ENCODE measurements at regions not wholly inside any gene's neighbourhood (a gene's known extent, or its start where the extent isn't known, plus 50 kb on each side); places are given as distances from the start of the nearest gene placed in this dataset.

DNA sequence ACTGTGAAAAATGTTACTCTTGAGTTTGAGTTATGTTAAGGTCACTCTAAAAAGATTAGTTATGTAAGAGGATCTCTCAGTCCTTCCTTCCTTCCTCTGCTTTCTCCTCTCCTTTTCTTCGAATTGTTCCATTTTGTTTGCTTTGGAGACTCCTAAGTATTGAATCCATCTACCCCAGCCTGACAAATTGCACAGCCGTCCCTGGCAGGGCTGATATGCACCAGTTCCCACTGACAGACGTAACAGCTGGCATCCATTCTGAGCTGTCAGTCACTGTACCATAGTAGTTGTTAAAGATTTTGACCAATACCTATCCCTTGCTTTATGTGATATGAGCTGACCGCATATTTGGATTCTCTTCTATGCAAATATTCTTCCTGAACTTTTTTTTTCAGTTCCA lies 210.7 kb upstream of the IGFBP7 start:
- TF ChIP-seq POLR2A (IDR thresholded peaks at IDR 0.05) (no peak), EP300 (IDR thresholded peaks at IDR 0.05) (no peak), CTCF (IDR thresholded peaks at IDR 0.05) (no peak)
- intact Hi-C loops (cut with DNase I), result no loop called here
- no peak for DNase-seq
- H3K27ac ChIP-seq, result no peak overlapping the region
- WGBS, 3 donors, result 55 to 68% (median 56%) methylated on average over 4 of the region's 4 CpGs
- H3K4me1 ChIP-seq (ENCODE audit: insufficient read depth), result no peaks in the 10 kb centered on the region
- no peaks in the 10 kb centered on the region for H3K36me3 ChIP-seq
- no peaks in the 10 kb centered on the region for H3K27me3 ChIP-seq
- no peaks in the 10 kb centered on the region for H3K9me3 ChIP-seq
- no peak overlapping the region for H3K4me3 ChIP-seq

GRCh38 chr4:57320217-57320616 lies 210.0 kb upstream of the IGFBP7 start:
- 62 to 72% (median 71%) methylated on average over 3 of the region's 3 CpGs for WGBS, 3 donors
- intact Hi-C loops (cut with DNase I), result no loop called here
- H3K4me1 ChIP-seq (ENCODE audit: insufficient read depth), result no peaks in the 10 kb centered on the region
- no peaks in the 10 kb centered on the region for H3K27me3 ChIP-seq
- DNase-seq, result no peak
- H3K36me3 ChIP-seq, result no peaks in the 10 kb centered on the region
- TF ChIP-seq EP300 (IDR thresholded peaks at IDR 0.05) (no peak), CTCF (IDR thresholded peaks at IDR 0.05) (no peak), POLR2A (IDR thresholded peaks at IDR 0.05) (no peak)
- H3K4me3 ChIP-seq, result no peak overlapping the region
- no peaks in the 10 kb centered on the region for H3K9me3 ChIP-seq
- H3K27ac ChIP-seq, result no peak overlapping the region

DNA sequence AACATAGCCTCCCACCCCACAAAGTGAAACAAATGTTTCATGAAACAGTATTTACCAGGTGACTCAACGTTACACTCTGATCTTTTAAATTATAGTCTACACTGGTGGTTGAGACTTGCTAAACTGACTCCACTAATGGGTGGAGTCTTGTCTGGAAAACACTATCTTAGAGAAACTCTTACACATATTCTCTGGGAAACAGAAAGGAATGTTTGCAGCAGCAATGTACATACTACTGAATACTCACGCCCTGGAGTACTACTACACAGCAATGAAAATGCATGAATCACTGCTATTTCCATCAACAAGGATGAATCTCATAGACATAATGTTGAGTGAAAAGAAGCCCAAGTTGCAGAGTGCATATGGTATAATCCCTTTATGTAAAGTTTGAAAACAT lies 208.5 kb upstream of the IGFBP7 start:
- no peak for DNase-seq
- Histone ChIP-seq H3K4me3 (no peak overlapping the region), H3K9me3 (no peaks in the 10 kb centered on the region), H3K36me3 (no peaks in the 10 kb centered on the region), H3K27ac (no peak overlapping the region), H3K27me3 (no peaks in the 10 kb centered on the region), H3K4me1 (ENCODE audit: insufficient read depth) (no peaks in the 10 kb centered on the region)
- 81 to 87% (median 83%) methylated on average over 2 of the region's 2 CpGs for WGBS, 3 donors
- intact Hi-C loops (cut with DNase I), result no loop called here
- TF ChIP-seq EP300 (IDR thresholded peaks at IDR 0.05) (no peak), CTCF (IDR thresholded peaks at IDR 0.05) (no peak), POLR2A (IDR thresholded peaks at IDR 0.05) (no peak)

GRCh38 chr4:57314636-57315035 lies 204.5 kb upstream of the IGFBP7 start:
- Histone ChIP-seq H3K4me3 (no peak overlapping the region), H3K9me3 (no peaks in the 10 kb centered on the region), H3K27ac (no peak overlapping the region), H3K36me3 (no peaks in the 10 kb centered on the region), H3K4me1 (ENCODE audit: insufficient read depth) (no peaks in the 10 kb centered on the region), H3K27me3 (no peaks in the 10 kb centered on the region)
- intact Hi-C loops (cut with DNase I), result no loop called here
- no peak for TF ChIP-seq CTCF (IDR thresholded peaks at IDR 0.05)
- TF ChIP-seq POLR2A (IDR thresholded peaks at IDR 0.05), result no peak
- TF ChIP-seq EP300 (IDR thresholded peaks at IDR 0.05), result no peak
- no peak for DNase-seq
- 71 to 84% (median 83%) methylated on average over 5 of the region's 5 CpGs for WGBS, 3 donors

DNA sequence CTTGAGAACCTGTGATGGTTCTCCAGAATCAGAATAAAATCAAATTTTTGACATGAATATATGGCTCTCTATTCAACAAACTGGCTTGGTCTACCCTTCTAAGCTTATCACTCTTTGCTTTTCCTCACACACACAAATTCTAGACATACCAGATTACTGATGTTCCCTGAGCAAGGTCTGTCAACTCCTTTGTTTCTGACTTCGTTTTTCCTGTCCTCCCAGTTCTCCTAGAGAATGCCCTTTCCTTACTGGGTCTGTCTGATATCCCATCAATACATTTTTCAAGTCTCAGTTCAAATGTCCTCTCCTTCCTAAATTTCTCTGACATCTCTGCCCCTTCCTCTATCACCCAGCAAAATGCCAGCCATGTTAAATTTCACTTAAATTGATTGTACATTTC lies 202.1 kb upstream of the IGFBP7 start:
- no peak for DNase-seq
- Histone ChIP-seq H3K36me3 (no peaks in the 10 kb centered on the region), H3K9me3 (no peaks in the 10 kb centered on the region), H3K27ac (no peak overlapping the region), H3K4me1 (ENCODE audit: insufficient read depth) (no peaks in the 10 kb centered on the region), H3K4me3 (no peak overlapping the region), H3K27me3 (no peaks in the 10 kb centered on the region)
- 37 to 59% (median 40%) methylated on average over 1 of the region's 1 CpG for WGBS, 3 donors
- intact Hi-C loops (cut with DNase I), result no loop called here
- TF ChIP-seq CTCF (IDR thresholded peaks at IDR 0.05) (no peak), EP300 (IDR thresholded peaks at IDR 0.05) (no peak), POLR2A (IDR thresholded peaks at IDR 0.05) (no peak)
